Smooth muscle cell (in vitro differentiated cells): ENCODE measurements at regions not wholly inside any gene's neighbourhood (a gene's known extent, or its start where the extent isn't known, plus 50 kb on each side); places are given as distances from the start of the nearest gene placed in this dataset.
A peak's percentile ranks its signal among the peaks of the same experiment; 100 is the strongest.
"Not testable (repeated sequence)": the region's sequence is repeated elsewhere in the genome, so short reads cannot be mapped to it uniquely, and the experiment has no call there.

Source experiments
- DNase-seq: peaks from one replicate; lab custom pipeline; 2025; ENCODE audit not compliant: unreplicated experiment; lab: John Stamatoyannopoulos, UW
- H2AFZ ChIP-seq: fragments of 200-600 bp; sonication (generic); 2 replicates; pipeline ENCODE4 v1.6.0; 2016; ENCODE audit warnings: antibody characterized with exemption, low read depth, mild to moderate bottlenecking
- H3F3A ChIP-seq: fragments of 200-600 bp; sonication (generic); 2 replicates; pipeline ENCODE4 v1.6.0; 2017; ENCODE audit warnings: antibody characterized with exemption, low read depth
- H3K27ac ChIP-seq: fragments of 200-600 bp; sonication (generic); 2 replicates; pipeline ENCODE4 v1.5.1; 2016; ENCODE audit warnings: low read depth, mild to moderate bottlenecking
- H3K27me3 ChIP-seq: fragments of 200-600 bp; sonication (generic); 2 replicates; pipeline ENCODE4 v1.6.1; 2016; ENCODE audit warnings: low read depth, mild to moderate bottlenecking
- H3K36me3 ChIP-seq: fragments of 200-600 bp; sonication (generic); 2 replicates; pipeline ENCODE4 v1.5.1; 2016; ENCODE audit warnings: low read depth
- H3K4me1 ChIP-seq: fragments of 200-600 bp; sonication (generic); 2 replicates; pipeline ENCODE4 v1.5.1; 2016; ENCODE audit warnings: low read depth
- H3K4me2 ChIP-seq: fragments of 200-600 bp; sonication (generic); 2 replicates; pipeline ENCODE4 v1.6.0; 2016; ENCODE audit warnings: mild to moderate bottlenecking
- H3K4me3 ChIP-seq: fragments of 200-600 bp; sonication (generic); 2 replicates; pipeline ENCODE4 v1.5.1; 2016; ENCODE audit warnings: mild to moderate bottlenecking
- H3K79me2 ChIP-seq: fragments of 200-600 bp; sonication (generic); 2 replicates; pipeline ENCODE4 v1.6.0; 2016; ENCODE audit warnings: low read depth, mild to moderate bottlenecking
- H3K9ac ChIP-seq: fragments of 200-600 bp; sonication (generic); 2 replicates; pipeline ENCODE4 v1.6.0; 2016; ENCODE audit warnings: low read depth
- H3K9me3 ChIP-seq: fragments of 200-600 bp; sonication (generic); replicated peaks from 2 replicates; pipeline ENCODE4 v1.5.1; 2016; ENCODE audit warnings: low read depth
- H4K20me1 ChIP-seq: fragments of 200-600 bp; sonication (generic); 2 replicates; pipeline ENCODE4 v1.6.0; 2016; ENCODE audit warnings: low read depth
- CTCF ChIP-seq: fragments of 200-600 bp; sonication (generic); IDR thresholded peaks from 2 replicates; pipeline ENCODE4 v1.5.1; 2017; ENCODE audit warnings: borderline replicate concordance, mild to moderate bottlenecking, antibody characterized with exemption; ENCODE audit not compliant: insufficient read depth, poor library complexity, severe bottlenecking
- WGBS: methylation state at CpG from one replicate; pipeline ENCODE4 v1.1.7; 2016; ENCODE audit warnings: low lambda C conversion rate; 5-methylcytosine and 5-hydroxymethylcytosine counted together

GRCh38 chr2:64745562-64745961 is 91.8 kb upstream of the SERTAD2 start:
- no peaks in the 10 kb centered on the region for H3K9me3 ChIP-seq
- H3K4me3 ChIP-seq = no peak overlapping the region
- no peak overlapping the region for H3K9ac ChIP-seq
- no peaks in the 10 kb centered on the region for H4K20me1 ChIP-seq
- H3F3A ChIP-seq = peaks cover 9% of the 10 kb centered on the region
- H2AFZ ChIP-seq = no peak overlapping the region
- H3K27ac ChIP-seq = no peak overlapping the region
- no peak for DNase-seq
- WGBS = 89% methylated on average over 2 of the region's 2 CpGs
- H3K4me1 ChIP-seq = peaks cover 9% of the 10 kb centered on the region
- no peak overlapping the region for H3K4me2 ChIP-seq
- peaks cover 14% of the 10 kb centered on the region for H3K79me2 ChIP-seq
- no peak for TF ChIP-seq CTCF
- H3K27me3 ChIP-seq = no peaks in the 10 kb centered on the region
- no peaks in the 10 kb centered on the region for H3K36me3 ChIP-seq

- H3K27ac ChIP-seq, H3K4me2 ChIP-seq, H4K20me1 ChIP-seq, H3K36me3 ChIP-seq, H3K4me3 ChIP-seq, H2AFZ ChIP-seq, H3K4me1 ChIP-seq, H3K27me3 ChIP-seq, H3K9me3 ChIP-seq, DNase-seq, H3K9ac ChIP-seq: not testable (repeated sequence)
- 83% methylated on average over 3 of the region's 3 CpGs for WGBS
- Histone ChIP-seq H3F3A (peaks cover 12% of the 10 kb centered on the region), H3K79me2 (peaks cover 14% of the 10 kb centered on the region)
These were observed 94.0 kb upstream of the SERTAD2 start for GRCh38 chr2:64747690-64748091.

GRCh38 chr2:64748147-64748546 is 94.4 kb upstream of the SERTAD2 start:
- Histone ChIP-seq H3K4me1 (peaks cover 9% of the 10 kb centered on the region), H3K27me3 (no peaks in the 10 kb centered on the region), H3K9ac (no peak overlapping the region), H3K36me3 (no peaks in the 10 kb centered on the region), H3K4me2 (no peak overlapping the region), H3K9me3 (no peaks in the 10 kb centered on the region), H3K4me3 (no peak overlapping the region), H3K79me2 (peaks cover 14% of the 10 kb centered on the region), H4K20me1 (no peaks in the 10 kb centered on the region), H2AFZ (no peak overlapping the region), H3F3A (peaks cover 15% of the 10 kb centered on the region), H3K27ac (no peak overlapping the region)
- DNase-seq = no peak
- WGBS = 99% methylated on average over 3 of the region's 3 CpGs
- no peak for TF ChIP-seq CTCF

- DNase-seq = no peak
- no peak for TF ChIP-seq CTCF
- Histone ChIP-seq H3K27me3 (no peaks in the 10 kb centered on the region), H3F3A (peaks cover 15% of the 10 kb centered on the region), H2AFZ (peak overlapping the region; percentile 95), H3K27ac (peak overlapping the region; percentile 95), H3K79me2 (peaks cover 14% of the 10 kb centered on the region), H4K20me1 (no peaks in the 10 kb centered on the region), H3K9ac (no peak overlapping the region), H3K4me3 (no peak overlapping the region), H3K4me2 (peak overlapping the region; percentile 90), H3K9me3 (no peaks in the 10 kb centered on the region), H3K4me1 (peaks cover 9% of the 10 kb centered on the region), H3K36me3 (no peaks in the 10 kb centered on the region)
- WGBS = 77% methylated on average over 2 of the region's 2 CpGs
These were observed 94.8 kb upstream of the SERTAD2 start for GRCh38 chr2:64748561-64748960.
